K562 (cell line): ENCODE measurements at regions not wholly inside any gene's neighbourhood (a gene's known extent, or its start where the extent isn't known, plus 50 kb on each side); places are given as distances from the start of the nearest gene placed in this dataset.

Experiments used
- CEBPB ChIP-seq: fragments of 450-650 bp; IDR thresholded peaks from 2 replicates; pipeline ENCODE4 v1.6.1; 2016; ENCODE audit warnings: missing genetic modification characterization, missing compliant biosample characterization
- CTCF ChIP-seq, 3 experiments: IDR thresholded peaks in 2 of 3; conservative IDR thresholded peaks in 1 of 3; 2 replicates each; pipeline ENCODE4 v1.5.1; 2011 to 2012; ENCODE audit warnings: low read length in 3 of 3, mild to moderate bottlenecking in 3 of 3, control low read depth in 2 of 3, improper control_type of control experiment in 1 of 3, inconsistent platforms in 1 of 3, low read depth in 1 of 3, mixed read lengths in 1 of 3, moderate library complexity in 1 of 3; ENCODE audit not compliant: insufficient read depth in 2 of 3
- CUX1 ChIP-seq: fragments of 200-800 bp; sonication (Bioruptor generic); IDR thresholded peaks from 2 replicates; pipeline ENCODE4 v1.6.1; 2016; ENCODE audit warnings: missing genetic modification characterization, missing compliant biosample characterization
- ETV6 ChIP-seq, 3 experiments: fragments of 150-350 bp in 1 of 3; sonication (generic) in 1 of 3; formaldehyde crosslinking in 1 of 3; IDR thresholded peaks; 2 replicates each; pipeline versions ENCODE4 v1.6.1 to v1.8.0; 2014 to 2022; ENCODE audit warnings: borderline replicate concordance in 2 of 3, low read depth in 2 of 3, antibody characterized with exemption in 1 of 3, low read length in 1 of 3, mild to moderate bottlenecking in 1 of 3, missing genetic modification reagents in 1 of 3
- KLF16 ChIP-seq: IDR thresholded peaks from 2 replicates; pipeline ENCODE4 v1.6.1; 2016; ENCODE audit warnings: antibody characterized with exemption
- MLLT1 ChIP-seq, 2 experiments: fragments of 450-650 bp; IDR thresholded peaks; 2 replicates each; pipeline ENCODE4 v1.6.1; 2016
- MLX ChIP-seq, 2 experiments: fragments of 450-650 bp in 1 of 2; sonication (generic) in 1 of 2; formaldehyde crosslinking; conservative IDR thresholded peaks; 2 replicates each; pipeline versions ENCODE4 v1.4.0 to v1.8.1; 2020 to 2022; ENCODE audit warnings: mild to moderate bottlenecking in 1 of 2, missing genetic modification reagents in 1 of 2
- NFIX ChIP-seq: fragments of 250-450 bp; sonication (Bioruptor Pico); IDR thresholded peaks from 2 replicates; pipeline ENCODE4 v1.4.0; 2020; ENCODE audit warnings: low read depth, mild to moderate bottlenecking, moderate library complexity
- POLR2A ChIP-seq: fragments of 450-650 bp; conservative IDR thresholded peaks from 2 replicates; pipeline ENCODE4 v1.6.1; 2016
- SIN3B ChIP-seq: fragments of 450-650 bp; IDR thresholded peaks from 2 replicates; pipeline ENCODE4 v1.6.1; 2017; ENCODE audit warnings: low read depth, mild to moderate bottlenecking, moderate library complexity
- SREBF2 ChIP-seq: sonication (generic); formaldehyde crosslinking; IDR thresholded peaks from 2 replicates; pipeline ENCODE4 v1.4.0; 2020; ENCODE audit warnings: mild to moderate bottlenecking, missing genetic modification reagents
- ZNF124 ChIP-seq: sonication (generic); formaldehyde crosslinking; IDR thresholded peaks from 2 replicates; pipeline ENCODE4 v1.8.1; 2022; ENCODE audit warnings: missing genetic modification reagents
- ZNF316 ChIP-seq: fragments of 450-650 bp; IDR thresholded peaks from 2 replicates; pipeline ENCODE4 v1.6.1; 2016

GRCh38 chr5:53302529-53302928 lies 177.9 kb upstream of the FST start:
- TF ChIP-seq MLX (CRISPR knock-in tag; conservative IDR thresholded peaks at IDR 0.05) (no peak), CEBPB (tag) (no peak), CTCF (IDR thresholded peaks at IDR 0.05 in 2 of 3, conservative IDR thresholded peaks at IDR 0.05 in 1 of 3; ENCODE audit: insufficient read depth in 2 of 3, low read depth in 1 of 3, low read length in 3 of 3) (no peak), CUX1 (CRISPR knock-in tag) (no peak), ETV6 (IDR thresholded peaks at IDR 0.05; ENCODE audit: borderline replicate concordance in 1 of 2, low read depth in 2 of 2, low read length in 1 of 2) (no peak), ETV6 (CRISPR knock-in tag; IDR thresholded peaks at IDR 0.05; ENCODE audit: borderline replicate concordance) (no peak), SREBF2 (no peak), ZNF316 (no peak), MLLT1 (IDR thresholded peaks at IDR 0.05) (no peak), SIN3B (no peak), ZNF124 (CRISPR knock-in tag) (no peak), POLR2A (no peak), KLF16 (no peak), NFIX (CRISPR knock-in tag) (no peak)
